Stimulated activated CD8-positive, alpha-beta memory T cell treated with anti-CD3 and anti-CD28 coated beads, Interleukin-15, amount 100 ng/mL, for 4 hours (primary cell): ENCODE measurements at regions not wholly inside any gene's neighbourhood (a gene's known extent, or its start where the extent isn't known, plus 50 kb on each side); places are given as distances from the start of the nearest gene placed in this dataset.
"Not testable (repeated sequence)": the region's sequence is repeated elsewhere in the genome, so short reads cannot be mapped to it uniquely, and the experiment has no call there.

ENCODE experiments used
- DNase-seq, 2 donors: peaks; one replicate each; pipeline ENCODE4 v3.0.0-alpha.2; 2020; ENCODE audit warnings: low read depth in 2 of 2

DNA sequence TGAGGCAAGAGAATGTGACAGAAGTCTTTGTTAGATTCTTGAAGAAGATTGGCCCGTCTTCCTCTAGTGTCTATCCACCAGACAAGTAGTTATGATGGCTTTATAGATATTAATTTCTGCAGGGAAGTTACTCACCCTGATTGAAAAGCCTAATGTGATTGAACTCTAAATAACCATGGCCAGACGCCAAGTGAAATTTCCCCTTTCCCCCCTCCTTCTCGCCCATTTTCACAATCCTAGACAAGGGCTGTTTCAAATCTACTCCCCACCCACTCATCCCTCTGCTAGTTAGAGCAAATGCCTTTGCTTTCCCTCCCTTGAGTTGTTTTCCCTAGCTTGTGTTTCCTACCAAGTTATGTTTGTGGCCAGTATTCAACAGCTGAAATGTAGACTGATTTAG is 182.5 kb downstream of the TMEM167A start:
- DNase-seq, result no peak

DNA sequence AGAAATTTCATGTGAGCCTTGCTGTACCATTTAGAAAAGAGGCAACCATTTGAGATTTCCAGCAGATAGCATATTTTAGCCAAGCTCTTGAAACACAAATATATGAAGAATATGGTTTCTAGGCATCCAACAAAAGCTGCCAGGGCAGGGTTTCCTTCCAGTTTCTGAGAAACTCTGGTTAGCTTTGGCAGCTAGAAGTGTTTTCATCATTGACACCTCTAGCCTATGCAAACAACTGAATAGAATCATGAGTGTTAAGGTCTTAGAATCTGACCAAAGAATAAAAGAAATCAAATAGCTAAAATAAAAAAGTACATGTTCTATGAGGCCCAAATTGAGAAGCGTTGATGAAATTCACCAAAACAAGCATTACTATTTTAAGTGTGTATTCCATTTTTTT is 188.1 kb downstream of the TMEM167A start:
- no peak for DNase-seq

DNA sequence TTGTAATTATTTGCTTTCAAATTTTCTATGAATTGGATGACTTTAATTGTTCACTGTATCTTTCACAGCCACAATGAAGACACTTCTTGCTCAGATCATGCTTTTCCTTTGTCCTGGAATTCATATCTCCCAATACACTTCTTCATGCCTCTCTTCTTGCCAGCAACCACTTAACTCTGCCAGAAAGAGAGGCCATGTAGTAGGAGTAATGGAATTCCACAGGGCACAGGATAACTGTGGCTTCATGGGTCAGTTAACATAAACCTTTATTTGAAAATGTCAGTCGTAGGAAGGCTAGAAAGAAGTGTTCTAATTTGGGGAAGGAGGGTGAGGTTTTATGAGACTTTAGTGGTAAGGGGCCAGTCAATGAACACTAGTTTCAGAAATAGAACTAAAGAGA is 190.3 kb downstream of the TMEM167A start:
- DNase-seq, result no peak

DNA sequence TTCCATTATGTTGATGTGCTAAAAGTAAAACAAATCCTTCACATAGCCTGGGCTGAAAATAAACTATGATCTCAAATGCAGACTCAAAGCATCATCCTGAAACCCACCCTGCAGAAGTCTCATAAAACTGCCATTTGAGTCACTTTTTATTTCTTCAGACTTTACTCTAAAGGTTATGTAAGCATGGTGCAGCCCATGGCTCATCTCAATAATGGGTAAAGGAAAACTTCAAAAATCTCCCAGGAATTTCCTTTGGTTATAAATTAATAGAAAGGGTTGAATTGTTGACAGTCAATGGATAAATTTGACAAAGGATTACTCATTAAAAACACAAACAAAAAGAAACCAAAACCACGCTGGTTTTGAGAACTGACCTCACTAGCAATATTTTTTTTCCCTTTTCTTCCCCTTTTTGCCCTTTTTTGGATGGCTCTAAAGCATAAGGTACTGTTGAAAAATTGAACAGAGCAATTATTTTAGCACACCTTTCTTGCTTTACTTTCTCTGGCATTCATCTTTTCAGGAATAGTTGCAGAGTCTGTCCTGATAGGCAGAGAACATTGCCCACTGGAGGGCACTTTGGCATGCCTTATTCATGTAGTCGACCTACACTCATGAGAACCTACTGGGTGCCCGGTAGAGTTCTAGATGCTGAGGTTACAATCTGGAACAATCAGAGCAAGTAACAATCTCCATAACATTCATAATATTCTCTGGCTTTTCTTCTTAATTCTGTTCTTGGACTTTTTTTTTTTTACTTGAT is 191.4 kb downstream of the TMEM167A start:
- no peak for DNase-seq

DNA sequence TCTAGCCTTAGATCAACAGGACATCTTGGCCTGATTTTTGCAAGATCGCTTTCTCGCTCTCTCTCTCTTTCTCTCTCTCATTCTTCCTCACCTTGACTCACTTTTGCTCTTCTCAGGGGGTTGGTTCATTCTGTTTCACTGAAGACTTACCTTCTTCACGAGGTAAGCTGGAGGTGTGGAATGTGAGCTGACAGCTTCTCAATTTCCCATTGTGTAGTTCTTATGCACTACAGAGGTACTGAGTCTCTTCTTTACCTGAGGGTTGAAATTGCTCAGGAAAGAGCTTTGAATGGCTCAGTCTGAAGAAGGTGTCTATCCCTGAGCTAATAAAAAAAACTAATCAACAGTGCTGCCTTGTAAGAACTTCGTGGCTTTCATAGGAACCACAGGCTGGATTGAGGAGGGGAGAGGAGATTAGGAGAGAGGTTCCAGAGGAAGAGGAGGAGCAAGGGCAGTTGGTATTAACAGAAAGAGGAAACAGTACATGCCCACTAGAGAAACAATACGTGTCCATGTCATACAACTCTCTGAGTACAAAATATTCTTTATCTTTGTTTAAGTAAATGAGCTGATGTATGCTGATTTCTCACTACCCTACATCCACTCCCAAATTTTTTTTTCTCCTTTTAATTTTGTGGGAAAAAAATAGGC is 192.2 kb downstream of the TMEM167A start:
- DNase-seq, result no peak

DNA sequence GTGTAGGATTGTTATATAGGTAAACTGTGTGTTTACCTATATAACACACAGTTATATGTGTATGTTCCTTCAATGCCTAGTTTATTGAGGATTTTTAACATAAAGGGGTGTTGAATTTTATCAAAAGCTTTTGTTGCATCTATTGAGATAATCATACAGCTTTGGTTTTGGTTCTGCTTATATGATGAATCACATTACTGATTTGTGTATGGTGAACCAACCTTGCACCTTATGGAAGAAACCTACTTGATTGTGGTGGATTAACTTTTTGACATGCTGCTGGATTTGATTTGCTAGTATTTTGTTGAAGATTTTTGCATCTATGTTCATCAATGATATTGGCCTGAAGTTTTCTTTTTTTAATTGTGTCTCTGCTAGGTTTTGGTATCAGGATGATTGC is 194.9 kb downstream of the TMEM167A start:
- no peak for DNase-seq

DNA sequence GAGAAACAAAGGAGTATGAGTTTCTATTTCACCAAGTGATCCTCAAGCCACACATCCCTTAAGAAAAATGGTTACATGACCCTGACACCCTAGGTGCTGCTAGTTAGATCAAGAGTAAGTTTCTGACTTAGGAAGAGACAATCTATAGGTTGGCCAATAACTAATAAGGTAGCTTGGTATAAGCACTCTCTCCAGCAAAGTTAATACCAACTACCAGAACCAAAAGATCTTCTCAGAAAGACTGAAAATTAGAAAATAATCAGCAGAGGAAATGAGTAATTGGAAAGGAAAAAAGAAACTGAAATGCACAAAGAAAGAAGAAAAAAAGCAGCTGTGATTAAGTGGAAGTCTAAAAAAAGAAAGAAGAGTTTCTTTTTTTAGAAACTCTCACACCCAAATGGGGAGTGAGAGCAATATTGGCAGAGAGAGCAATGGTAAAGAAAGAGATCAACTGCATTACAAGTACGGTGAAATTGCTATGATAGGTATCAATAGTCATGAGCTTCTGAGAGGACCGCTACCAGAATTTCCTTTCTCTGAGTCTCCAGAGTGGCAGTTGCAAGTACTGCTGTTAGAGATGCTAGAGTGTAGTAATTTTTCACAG is 195.5 kb downstream of the TMEM167A start:
- no peak for DNase-seq

DNA sequence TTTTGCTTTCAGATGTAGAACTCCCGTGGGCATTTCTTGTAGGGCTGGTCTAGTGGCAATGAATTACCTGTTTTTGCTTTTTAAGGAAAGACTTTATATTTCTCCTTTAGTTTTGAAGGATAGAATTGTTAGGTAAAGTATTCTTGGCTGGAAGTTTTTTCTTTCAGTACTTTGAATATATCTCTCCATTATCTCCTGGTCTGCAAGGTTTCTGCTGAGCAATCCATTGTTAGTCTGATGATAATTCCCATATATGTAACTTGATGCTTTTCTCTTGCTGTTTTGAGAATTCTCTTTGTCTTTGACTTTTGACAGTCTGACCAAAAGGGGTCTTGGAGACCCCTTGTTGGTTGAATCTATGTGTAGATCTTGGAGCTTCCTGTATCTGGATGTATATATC is 198.1 kb downstream of the TMEM167A start:
- no peak for DNase-seq

DNA sequence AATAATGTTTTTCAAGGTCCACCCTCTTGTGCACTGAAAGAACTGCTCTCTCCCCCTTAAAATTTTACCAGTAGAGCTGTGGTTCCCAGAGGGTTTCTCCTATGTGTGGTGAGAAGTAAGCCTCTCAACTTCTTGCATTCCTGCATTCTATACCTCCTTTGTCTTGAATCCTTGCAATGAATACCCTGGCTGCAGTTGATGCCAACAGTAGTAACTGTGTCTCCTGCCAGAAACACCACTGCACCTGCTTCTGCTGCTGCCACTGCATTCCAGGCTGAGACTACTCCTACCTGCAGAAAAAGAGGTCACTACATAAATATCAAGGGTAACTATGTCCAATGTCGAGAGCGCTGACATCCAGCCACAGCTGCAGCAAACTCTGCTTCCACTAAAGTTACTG is 203.7 kb downstream of the TMEM167A start:
- DNase-seq, result no peak

DNA sequence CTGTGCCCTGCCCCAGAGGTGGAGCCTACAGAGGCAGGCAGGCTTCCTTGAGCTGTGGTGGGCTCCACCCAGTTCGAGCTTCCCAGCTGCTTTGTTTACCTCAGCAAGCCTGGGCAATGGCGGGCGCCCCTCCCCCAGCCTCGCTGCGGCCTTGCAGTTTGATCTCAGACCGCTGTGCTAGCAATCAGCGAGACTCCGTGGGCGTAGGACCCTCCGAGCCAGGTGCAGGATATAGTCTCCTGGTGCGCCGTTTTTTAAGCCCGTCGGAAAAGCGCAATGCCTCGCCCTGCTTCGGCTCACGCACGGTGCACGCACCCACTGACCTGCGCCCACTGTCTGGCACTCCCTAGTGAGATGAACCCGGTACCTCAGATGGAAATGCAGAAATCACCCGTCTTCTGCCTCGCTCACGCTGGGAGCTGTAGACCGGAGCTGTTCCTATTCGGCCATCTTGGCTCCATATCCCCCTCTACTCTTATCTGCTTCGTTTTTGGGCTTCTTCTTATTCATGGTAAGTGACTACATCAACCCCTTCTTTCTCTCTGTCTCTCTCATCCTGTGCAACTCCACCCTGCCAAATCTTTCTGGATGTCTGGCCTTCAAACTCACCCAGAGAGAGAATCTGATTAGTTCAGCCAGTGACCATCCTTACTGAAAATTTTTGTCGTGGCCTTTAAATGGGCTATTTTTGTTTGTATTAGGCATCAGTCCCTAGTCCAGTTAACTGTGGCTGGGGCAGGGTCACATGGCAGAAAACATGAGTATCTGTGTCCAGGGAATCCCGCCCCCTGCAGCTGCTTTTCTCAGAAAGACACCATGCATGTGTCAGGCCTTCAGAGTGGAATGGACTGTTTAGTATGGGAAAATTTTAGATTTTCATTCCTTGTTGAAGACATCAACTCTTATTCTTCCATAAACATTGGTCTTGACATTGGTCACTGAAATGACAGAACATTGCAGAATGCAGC is 204.6 kb downstream of the TMEM167A start:
- DNase-seq, result not testable (repeated sequence)

DNA sequence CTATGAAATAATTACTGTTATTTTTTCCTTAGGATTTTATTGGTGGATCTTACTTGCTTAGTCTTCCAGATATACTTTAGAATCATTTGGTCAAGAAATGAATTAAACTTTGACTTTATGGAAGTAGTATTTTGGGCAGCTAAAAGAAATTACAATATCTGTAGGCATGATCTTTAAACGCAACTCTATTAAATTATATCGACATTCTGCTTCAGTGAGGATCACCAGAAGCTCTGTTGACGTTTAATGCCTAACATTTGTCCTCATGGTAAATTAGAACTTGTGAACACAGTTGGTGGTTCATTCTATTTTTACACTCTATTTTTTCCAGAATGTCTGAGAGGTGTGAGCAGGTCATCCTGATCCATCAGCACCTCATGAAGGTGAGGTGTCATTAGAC is 211.6 kb downstream of the TMEM167A start:
- no peak for DNase-seq

DNA sequence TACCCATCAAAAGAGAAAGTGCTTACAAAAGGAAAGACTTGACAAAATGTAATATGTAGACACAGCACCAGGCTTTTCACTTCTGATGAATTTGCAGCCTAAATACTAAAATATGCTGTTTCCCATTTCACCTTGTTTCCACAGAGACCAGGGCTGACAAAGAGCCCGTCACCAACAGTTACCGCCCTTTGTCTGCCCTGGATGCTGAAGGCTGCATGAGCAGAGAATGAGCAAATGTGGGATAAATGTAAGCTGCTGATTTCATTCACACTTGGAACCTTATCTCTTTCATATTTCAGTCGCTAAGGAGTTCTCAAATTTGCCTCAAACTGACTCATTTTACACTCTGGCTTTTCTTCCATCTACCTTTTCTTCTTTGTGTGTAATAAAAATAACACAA is 213.9 kb downstream of the TMEM167A start:
- DNase-seq, result no peak

DNA sequence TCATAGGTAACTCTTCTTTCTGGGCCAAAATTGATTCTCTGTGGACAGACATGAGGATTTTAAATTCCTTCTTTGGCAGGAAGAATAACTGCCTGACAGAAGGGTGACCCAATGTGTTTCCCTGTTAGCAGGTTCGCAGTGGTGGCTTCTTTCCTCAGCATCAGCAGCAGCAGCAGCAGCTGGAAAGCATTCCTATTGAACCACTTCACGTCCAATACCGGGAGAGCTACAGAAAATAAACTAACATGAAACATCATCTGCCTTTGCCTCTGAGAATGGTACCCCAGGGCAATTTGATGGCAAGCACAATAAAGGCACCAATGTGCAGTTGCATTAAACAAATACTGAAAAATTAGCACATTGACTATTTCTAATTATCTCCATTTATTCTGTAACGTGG is 214.5 kb downstream of the TMEM167A start:
- DNase-seq, result no peak

DNA sequence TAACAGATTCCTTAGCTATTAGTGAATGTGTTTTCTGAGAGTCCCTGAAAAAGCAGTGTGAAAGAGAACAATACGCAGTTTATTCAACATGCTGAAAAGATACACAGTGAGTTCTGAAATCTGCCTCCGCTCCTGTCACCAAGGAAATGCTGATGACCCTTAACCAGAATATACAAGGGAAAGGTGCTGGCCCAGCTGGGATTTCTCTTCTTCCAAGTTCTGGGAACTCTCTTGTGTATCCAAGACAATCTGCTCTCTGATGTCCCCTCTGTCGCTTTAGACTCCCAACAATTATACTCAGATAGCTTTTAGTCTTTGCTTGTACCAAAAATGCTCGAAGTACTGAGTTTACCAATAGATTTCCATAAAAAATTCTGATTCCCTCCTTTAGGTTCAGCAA is 214.9 kb downstream of the TMEM167A start:
- no peak for DNase-seq

DNA sequence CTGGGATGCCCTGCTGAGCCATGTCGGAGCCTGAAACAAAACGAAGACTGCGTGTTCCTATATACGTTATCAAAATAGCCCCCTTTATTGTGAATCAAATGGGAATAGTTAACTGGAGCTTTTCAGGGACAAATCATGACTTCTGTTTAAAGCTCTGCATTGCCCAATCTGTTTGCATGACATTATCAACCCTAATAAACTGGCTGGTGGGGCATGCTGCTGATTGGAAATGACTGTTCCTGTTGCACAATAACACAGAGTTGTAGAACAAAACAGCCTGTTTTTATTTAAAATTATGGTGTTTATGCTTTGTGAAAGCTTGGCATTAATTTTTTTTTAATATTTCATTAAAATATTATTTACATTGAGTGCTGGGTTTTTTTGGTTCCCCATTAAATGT is 215.5 kb downstream of the TMEM167A start:
- no peak for DNase-seq

DNA sequence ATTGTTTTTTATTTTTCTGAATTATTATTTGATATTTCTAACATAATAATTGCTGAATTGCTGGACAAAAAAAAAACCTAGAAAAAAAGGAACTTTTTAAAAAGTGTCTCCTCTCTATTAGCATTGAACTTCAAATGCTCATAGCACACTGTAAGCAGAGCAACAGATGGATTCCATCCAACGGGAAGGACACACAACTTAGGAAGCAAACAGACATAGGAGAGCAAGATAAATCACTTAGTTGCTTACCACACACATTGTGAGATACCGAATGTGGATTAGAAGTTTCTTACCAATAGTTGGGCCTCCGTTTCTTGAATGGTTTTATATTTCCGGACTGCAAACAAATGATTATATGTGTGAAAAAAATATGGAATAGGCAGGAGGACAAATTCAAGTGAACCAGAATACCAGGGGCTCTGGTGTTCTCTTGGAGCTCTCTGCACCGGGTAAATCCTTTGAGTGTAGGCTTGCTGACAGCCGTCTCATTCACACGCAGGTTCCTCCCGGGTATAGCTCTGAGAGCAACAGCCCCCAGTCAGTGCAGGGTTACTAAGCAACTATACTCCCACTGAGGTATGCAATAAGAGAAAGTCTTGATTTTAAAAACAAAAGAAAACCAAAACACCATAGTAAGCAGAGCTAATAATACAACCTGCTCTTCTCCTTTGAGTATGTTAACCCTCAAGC is 217.6 kb downstream of the TMEM167A start:
- DNase-seq, result no peak

DNA sequence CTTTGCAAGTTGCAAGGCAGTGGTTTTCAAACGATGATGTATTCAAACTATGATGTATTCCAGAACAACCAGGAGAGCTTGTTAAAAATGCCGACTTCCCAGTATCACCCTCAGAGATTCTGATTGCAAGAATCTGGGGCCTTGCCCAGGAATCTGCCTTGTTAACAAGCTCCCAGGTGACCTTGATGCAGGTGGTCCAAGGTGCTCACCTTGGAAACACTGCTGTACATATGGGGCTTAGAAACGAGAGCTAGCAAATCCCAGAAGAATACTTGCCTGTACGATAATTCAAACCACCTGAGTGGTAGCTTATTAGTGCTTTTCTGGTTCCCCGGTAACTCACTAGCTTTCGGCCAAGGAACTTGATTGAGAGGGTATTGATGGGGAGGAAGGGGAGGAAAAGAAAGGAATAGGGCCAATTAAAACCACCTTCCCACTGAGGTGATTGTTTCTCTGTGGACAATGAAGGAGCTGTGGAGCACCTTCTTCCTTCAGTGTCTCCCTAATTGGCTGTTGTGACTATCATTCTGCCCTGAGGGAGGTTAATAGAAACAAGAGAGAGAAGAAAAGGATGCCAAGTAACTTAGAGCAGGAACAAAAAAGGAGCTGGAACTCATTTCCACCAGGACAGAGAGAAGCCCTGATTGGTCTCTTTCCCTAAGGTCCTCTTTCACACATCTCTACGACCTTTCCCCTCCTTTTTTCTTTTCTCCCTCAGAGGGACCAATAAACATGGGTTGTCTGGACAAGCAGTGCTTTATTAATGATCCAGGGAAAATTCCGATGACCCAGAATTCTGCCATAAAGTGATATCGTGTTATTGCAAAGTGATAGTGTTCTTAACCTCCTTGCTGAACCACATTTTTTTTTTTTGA is 218.8 kb downstream of the TMEM167A start:
- DNase-seq, result no peak

DNA sequence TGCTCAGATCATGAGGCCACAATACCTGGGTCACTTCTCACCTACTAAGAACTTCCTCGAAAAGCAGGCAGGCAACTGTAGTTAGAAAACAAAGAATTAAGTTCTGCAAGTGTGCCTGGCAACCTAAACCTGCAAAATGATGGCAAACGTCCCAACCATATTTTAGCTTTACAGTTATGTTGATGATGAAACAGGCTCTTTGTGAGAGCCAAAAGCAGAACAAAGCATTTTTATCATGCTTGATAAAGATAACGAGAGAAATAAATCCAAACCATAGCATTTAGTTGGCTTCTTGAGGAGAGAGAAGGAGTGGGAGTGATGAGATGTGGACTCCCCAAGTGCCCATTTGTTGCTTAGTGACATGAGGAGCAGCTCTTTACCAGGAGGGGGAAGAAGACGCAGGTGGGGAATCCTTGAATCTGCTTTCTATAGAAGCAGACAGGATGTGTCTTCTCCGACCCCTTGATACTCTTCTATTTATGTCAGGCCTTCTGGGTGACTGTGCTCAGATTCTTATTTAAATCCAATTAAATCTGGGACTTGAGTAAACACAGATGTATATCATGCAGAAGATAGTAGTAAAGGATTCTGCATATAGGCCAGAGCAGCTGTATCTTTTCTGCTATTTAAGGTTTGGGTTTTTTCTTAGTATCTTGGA is 221.2 kb downstream of the TMEM167A start:
- no peak for DNase-seq

DNA sequence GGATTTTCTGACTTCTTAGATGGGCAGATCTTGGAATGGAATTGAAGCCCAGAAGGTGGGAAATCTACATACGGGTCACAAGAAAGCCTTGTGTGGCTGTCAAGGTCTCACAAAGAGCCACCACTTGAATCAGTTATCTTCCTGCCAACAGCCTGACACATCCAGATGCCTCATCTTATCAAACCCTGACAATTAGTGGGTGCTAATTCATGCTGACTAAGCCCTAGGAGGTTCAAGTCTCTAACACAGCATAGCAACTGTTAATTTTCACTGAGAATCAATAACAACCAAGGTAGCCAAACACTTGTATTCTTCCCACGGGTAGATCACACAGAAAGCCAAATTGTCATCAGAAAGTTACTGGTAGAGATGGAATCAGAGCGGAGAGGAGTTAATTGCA is 222.2 kb downstream of the TMEM167A start:
- no peak for DNase-seq

DNA sequence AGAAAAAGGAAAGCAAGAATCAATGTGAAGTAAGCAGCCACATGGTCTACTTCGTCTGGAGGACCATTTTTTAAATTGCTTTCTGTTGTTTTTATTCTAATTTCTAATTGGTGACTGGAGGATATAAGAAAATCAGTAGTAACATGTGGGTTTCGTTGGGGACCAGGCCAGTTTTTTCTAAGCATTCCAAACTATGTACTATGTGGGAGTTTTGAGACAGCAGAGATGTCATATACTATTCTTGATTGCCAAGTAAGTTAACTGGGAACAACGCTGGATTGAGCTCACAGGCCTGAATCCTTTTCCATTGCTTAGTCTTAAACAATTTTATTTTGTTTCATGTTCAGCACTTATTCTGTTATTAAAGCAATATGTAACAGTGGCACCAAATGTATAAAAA is 225.7 kb downstream of the TMEM167A start:
- no peak for DNase-seq
